ENCODE measurements at regions not wholly inside any gene's neighbourhood (a gene's known extent, or its start where the extent isn't known, plus 50 kb on each side); places are given as distances from the start of the nearest gene placed in this dataset.
"Not testable (repeated sequence)": the region's sequence is repeated elsewhere in the genome, so short reads cannot be mapped to it uniquely, and the experiment has no call there.

DNA sequence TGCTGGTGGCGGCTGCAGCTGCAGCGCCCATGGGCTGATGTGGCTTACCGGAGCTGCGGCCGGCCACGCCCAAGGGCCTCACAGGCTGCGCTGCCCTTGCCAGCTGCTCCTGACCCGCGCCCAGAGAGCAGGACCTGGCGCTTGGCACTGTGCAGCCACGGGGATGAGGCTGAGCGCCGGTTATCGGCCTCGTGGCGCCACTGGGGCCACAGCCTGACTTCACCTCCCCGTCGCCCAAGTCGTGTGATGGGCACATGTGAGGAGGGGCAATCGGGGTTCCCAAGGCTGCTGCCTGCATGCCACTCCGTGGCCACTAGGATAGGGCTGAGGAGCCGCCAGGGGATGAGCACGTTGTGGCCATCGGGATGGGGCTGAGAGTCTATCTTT is 77.2 kb upstream of the PABPC3 start (continued):
- TF ChIP-seq, protein P1, sequence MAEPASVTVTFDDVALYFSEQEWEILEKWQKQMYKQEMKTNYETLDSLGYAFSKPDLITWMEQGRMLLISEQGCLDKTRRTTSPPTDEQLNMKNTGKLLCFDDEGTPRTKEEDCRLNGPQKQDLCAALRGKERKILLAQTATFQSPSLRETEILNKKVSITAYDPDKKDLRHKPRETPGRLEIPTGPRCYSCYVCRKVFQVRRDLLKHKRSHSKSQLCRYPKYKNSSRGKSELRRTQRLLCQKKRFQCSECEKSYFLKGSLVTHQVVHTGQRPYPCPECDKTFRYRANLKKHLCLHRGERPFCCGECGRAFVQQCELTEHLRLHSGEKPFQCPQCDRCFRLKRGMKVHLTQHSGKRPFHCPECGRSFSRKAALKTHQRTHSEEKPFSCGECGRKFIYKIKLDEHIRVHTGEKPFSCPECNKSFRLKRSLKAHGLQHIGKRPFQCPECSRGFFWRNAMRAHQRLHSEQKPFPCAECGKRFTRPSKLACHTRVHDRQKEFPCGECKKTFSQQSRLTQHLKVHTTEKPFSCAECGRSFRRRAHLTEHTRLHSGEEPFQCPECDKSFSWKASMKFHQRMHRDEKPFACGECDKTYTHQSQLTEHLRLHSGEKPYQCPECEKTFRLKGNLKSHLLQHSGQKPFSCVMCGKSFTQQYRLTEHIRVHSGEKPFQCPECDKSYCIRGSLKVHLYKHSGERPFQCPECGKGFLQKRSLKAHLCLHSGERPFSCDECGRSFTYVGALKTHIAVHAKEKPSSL (CRISPR knock-in tag; conservative IDR thresholded peaks at IDR 0.05), result no peak
- TF ChIP-seq, protein P2, sequence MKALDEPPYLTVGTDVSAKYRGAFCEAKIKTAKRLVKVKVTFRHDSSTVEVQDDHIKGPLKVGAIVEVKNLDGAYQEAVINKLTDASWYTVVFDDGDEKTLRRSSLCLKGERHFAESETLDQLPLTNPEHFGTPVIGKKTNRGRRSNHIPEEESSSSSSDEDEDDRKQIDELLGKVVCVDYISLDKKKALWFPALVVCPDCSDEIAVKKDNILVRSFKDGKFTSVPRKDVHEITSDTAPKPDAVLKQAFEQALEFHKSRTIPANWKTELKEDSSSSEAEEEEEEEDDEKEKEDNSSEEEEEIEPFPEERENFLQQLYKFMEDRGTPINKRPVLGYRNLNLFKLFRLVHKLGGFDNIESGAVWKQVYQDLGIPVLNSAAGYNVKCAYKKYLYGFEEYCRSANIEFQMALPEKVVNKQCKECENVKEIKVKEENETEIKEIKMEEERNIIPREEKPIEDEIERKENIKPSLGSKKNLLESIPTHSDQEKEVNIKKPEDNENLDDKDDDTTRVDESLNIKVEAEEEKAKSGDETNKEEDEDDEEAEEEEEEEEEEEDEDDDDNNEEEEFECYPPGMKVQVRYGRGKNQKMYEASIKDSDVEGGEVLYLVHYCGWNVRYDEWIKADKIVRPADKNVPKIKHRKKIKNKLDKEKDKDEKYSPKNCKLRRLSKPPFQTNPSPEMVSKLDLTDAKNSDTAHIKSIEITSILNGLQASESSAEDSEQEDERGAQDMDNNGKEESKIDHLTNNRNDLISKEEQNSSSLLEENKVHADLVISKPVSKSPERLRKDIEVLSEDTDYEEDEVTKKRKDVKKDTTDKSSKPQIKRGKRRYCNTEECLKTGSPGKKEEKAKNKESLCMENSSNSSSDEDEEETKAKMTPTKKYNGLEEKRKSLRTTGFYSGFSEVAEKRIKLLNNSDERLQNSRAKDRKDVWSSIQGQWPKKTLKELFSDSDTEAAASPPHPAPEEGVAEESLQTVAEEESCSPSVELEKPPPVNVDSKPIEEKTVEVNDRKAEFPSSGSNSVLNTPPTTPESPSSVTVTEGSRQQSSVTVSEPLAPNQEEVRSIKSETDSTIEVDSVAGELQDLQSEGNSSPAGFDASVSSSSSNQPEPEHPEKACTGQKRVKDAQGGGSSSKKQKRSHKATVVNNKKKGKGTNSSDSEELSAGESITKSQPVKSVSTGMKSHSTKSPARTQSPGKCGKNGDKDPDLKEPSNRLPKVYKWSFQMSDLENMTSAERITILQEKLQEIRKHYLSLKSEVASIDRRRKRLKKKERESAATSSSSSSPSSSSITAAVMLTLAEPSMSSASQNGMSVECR (CRISPR knock-in tag; IDR thresholded peaks at IDR 0.05; ENCODE audit: borderline replicate concordance), result peak; percentile 70; the same call in 1 of the 2 replicates
- TF ChIP-seq NR2C2 (CRISPR knock-in tag; IDR thresholded peaks at IDR 0.05) (no peak), SMAD4 (CRISPR knock-in tag; IDR thresholded peaks at IDR 0.05) (0 out of 2 replicates have a peak, but pooled peaks have one; percentile 35), NFYB (CRISPR knock-in tag; conservative IDR thresholded peaks at IDR 0.05; ENCODE audit: low read depth) (no peak), FOXK1 (CRISPR knock-in tag; IDR thresholded peaks at IDR 0.05) (peak; percentile 58; the same call in 1 of the 2 replicates), ETV6 (CRISPR knock-in tag; IDR thresholded peaks at IDR 0.05) (0 out of 2 replicates have a peak, but pooled peaks have one; percentile 30), SMAD3 (CRISPR knock-in tag; IDR thresholded peaks at IDR 0.05; ENCODE audit: borderline replicate concordance) (peak; percentile 63; the same call in 1 of the 2 replicates)
- TF ChIP-seq, protein P3, sequence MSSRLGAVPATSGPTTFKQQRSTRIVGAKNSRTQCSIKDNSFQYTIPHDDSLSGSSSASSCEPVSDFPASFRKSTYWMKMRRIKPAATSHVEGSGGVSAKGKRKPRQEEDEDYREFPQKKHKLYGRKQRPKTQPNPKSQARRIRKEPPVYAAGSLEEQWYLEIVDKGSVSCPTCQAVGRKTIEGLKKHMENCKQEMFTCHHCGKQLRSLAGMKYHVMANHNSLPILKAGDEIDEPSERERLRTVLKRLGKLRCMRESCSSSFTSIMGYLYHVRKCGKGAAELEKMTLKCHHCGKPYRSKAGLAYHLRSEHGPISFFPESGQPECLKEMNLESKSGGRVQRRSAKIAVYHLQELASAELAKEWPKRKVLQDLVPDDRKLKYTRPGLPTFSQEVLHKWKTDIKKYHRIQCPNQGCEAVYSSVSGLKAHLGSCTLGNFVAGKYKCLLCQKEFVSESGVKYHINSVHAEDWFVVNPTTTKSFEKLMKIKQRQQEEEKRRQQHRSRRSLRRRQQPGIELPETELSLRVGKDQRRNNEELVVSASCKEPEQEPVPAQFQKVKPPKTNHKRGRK (CRISPR knock-in tag; IDR thresholded peaks at IDR 0.05; ENCODE audit: borderline replicate concordance), result no peak
- TF ChIP-seq, protein P4, sequence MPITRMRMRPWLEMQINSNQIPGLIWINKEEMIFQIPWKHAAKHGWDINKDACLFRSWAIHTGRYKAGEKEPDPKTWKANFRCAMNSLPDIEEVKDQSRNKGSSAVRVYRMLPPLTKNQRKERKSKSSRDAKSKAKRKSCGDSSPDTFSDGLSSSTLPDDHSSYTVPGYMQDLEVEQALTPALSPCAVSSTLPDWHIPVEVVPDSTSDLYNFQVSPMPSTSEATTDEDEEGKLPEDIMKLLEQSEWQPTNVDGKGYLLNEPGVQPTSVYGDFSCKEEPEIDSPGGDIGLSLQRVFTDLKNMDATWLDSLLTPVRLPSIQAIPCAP (CRISPR knock-in tag; IDR thresholded peaks at IDR 0.05), result peak; percentile 63
- TF ChIP-seq, protein P5, sequence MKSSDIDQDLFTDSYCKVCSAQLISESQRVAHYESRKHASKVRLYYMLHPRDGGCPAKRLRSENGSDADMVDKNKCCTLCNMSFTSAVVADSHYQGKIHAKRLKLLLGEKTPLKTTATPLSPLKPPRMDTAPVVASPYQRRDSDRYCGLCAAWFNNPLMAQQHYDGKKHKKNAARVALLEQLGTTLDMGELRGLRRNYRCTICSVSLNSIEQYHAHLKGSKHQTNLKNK (CRISPR knock-in tag; IDR thresholded peaks at IDR 0.05), result no peak
- TF ChIP-seq, protein P6, sequence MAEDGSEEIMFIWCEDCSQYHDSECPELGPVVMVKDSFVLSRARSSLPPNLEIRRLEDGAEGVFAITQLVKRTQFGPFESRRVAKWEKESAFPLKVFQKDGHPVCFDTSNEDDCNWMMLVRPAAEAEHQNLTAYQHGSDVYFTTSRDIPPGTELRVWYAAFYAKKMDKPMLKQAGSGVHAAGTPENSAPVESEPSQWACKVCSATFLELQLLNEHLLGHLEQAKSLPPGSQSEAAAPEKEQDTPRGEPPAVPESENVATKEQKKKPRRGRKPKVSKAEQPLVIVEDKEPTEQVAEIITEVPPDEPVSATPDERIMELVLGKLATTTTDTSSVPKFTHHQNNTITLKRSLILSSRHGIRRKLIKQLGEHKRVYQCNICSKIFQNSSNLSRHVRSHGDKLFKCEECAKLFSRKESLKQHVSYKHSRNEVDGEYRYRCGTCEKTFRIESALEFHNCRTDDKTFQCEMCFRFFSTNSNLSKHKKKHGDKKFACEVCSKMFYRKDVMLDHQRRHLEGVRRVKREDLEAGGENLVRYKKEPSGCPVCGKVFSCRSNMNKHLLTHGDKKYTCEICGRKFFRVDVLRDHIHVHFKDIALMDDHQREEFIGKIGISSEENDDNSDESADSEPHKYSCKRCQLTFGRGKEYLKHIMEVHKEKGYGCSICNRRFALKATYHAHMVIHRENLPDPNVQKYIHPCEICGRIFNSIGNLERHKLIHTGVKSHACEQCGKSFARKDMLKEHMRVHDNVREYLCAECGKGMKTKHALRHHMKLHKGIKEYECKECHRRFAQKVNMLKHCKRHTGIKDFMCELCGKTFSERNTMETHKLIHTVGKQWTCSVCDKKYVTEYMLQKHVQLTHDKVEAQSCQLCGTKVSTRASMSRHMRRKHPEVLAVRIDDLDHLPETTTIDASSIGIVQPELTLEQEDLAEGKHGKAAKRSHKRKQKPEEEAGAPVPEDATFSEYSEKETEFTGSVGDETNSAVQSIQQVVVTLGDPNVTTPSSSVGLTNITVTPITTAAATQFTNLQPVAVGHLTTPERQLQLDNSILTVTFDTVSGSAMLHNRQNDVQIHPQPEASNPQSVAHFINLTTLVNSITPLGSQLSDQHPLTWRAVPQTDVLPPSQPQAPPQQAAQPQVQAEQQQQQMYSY (CRISPR knock-in tag; IDR thresholded peaks at IDR 0.05), result peak; percentile 46; the same call in 1 of the 2 replicates

DNA sequence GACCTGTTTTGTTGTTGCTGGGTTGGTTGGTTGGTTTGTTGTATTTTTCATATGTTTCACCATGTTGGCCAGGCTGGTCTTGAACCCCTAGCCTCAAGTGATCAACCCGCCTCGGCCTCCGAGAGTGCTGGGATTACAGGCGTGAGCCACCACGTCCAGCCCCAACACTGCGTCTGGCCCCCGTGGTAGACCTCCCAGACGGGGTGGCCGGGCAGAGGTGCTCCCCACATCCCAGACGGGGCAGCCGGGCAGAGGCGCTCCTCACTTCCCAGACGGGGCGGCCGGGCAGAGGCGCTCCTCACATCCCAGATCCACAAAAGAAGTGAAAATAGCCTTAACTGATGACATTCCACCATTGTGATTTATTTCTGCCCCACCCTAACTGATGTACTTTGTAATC is 76.2 kb upstream of the PABPC3 start:
- POLR2A ChIA-PET; DNase-seq (ENCODE audit: low spot score); H3K27ac Mint-ChIP-seq; H3K4me3 Mint-ChIP-seq; H3K36me3 Mint-ChIP-seq; H3K9me3 Mint-ChIP-seq; ATAC-seq; H3K4me1 Mint-ChIP-seq; CTCF ChIA-PET: not testable (repeated sequence)
- peaks cover 45% of the 10 kb centered on the region for H3K27me3 Mint-ChIP-seq (ENCODE audit: low read depth)
